Motor neuron (in vitro differentiated cells): ENCODE measurements at regions not wholly inside any gene's neighbourhood (a gene's known extent, or its start where the extent isn't known, plus 50 kb on each side); places are given as distances from the start of the nearest gene placed in this dataset.

Experiments
- ATAC-seq, 8 experiments: fragments of 200-7000 bp; cut with Tn5 transposase; replicated peaks in 6 of 8; 2 replicates each; pipeline ENCODE4 v1.8.0; 2021; ENCODE audit warnings: mild to moderate bottlenecking in 8 of 8, moderate library complexity in 8 of 8
- H3K27ac ChIP-seq, 2 donors: fragments of 250-450 bp; sonication (Bioruptor Pico); 2 replicates each; pipeline ENCODE4 v1.9.0; 2021; ENCODE audit warnings: antibody characterized with exemption in 2 of 2, mild to moderate bottlenecking in 2 of 2, moderate library complexity in 1 of 2
- H3K4me1 ChIP-seq, 2 donors: fragments of 250-450 bp; sonication (Bioruptor Pico); replicated peaks in 1 of 2; 2 replicates each; pipeline ENCODE4 v1.6.1; 2021; ENCODE audit warnings: antibody characterized with exemption in 2 of 2, mild to moderate bottlenecking in 2 of 2, moderate library complexity in 1 of 2
- H3K4me3 ChIP-seq, 5 donors: fragments of 250-450 bp; sonication (Bioruptor Pico); 2 replicates each; pipeline ENCODE4 v1.9.0; 2021; ENCODE audit warnings: antibody characterized with exemption in 5 of 5, mild to moderate bottlenecking in 5 of 5, moderate library complexity in 4 of 5
- WGBS, 10 experiments: fragments of 450-650 bp; shearing (Covaris generic); methylation state at CpG; one replicate each; pipeline ENCODE4 v1.0.0; 2022; 5-methylcytosine and 5-hydroxymethylcytosine counted together
- in situ Hi-C, 9 experiments: fragments of 400-800 bp; cut with MboI; loops; one replicate each; pipeline ENCODE4 v1.15.0; 2021; ENCODE audit warnings: low sequenced_read_pairs in 9 of 9, low pct_unique_long_range_greater_than_20kb in 2 of 9; ENCODE audit not compliant: unreplicated experiment in 9 of 9

DNA sequence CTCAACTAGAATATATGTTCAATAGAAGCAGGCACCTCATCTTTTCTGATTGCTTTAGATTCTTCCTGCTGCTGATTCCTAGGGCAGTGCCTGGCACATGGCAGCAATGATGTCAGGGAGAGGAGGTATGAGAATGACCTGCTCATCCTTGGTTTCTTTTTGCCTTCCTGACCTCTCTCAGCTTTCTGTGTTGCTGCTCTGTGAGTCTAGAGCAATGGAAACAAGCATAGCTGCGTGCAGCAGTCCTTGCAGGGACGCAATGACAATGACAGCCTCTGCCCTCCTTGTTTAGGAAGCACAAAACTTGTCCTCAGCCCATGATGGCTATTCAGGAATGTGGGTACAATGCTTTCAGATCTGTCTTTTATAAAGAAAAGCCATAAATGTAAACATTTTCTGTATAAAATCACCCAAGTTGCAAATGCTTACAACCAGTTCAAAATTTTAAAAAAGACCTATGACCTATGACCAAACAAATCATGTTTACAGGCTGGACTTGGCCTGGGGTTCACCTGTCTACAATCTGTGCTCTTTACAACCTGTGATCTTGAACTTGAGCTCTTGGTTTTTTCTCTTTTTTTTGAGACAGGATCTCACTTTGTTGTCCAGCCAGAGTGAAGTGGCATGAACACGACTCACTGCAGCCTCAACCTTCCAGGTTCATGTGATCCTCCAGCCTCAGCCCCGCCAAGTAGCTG, 549.4 kb upstream of the ATP2B1 start:
- Histone ChIP-seq H3K4me3 (no peak overlapping the region), H3K27ac (no peak overlapping the region), H3K4me1 (peaks cover 5 to 14% of the 10 kb centered on the region in 2 donors)
- in situ Hi-C loops = no loop called here
- no peak for ATAC-seq
- WGBS, 10 experiments = 70 to 100% (median 86%) methylated on average over 1 to 4 of the region's 4 CpGs; no CpG with 5 or more reads in 1 of the 10 experiments

DNA sequence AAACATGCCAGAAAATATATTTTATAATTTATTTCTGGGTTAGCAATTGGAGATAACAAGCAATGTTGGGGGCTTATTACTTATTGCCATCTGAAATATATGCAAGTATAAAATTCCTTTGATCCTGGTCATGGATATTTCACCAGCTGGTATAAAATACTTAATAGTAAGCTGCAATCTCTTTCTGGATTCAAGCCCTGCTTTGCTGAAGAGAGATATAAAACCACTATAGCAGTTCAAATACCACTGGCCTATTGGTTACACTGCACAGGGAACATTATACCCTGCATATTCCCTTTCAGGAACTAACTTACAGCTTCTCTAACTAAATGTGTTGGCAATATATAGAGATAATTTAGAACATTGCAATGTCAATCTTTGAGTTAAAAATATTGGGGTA, 546.2 kb upstream of the ATP2B1 start:
- in situ Hi-C loops = no loop called here
- Histone ChIP-seq H3K4me3 (no peak overlapping the region), H3K4me1 (peaks cover 5 to 17% of the 10 kb centered on the region in 2 donors), H3K27ac (no peak overlapping the region)
- no peak for ATAC-seq

DNA sequence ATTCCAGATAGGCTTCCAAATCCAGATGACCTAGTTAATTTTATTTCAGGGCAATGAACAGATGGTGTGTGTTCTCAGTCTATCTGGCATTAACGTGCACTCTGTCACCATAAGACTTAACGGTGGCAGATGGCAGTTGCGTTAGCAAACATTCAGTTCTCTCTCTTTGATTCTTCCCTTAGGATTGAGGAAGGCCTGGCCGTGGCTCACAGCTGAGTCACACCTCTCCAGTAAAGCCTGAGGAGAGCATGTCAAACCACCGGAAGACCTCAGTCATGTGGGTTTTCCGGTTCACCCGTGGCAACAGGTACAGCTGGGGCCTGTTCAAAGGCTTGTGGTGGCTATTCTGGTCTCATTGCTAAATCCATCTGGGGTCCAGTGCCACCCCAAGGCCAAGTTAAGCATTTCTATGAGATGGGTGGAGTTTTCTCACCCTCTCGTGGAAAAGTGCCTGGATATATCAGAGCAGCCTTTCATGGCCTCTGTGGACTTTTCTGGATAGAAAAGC, 545.1 kb upstream of the ATP2B1 start:
- H3K27ac ChIP-seq = no peak overlapping the region
- ATAC-seq = peak; percentile 24 to 99 (median 98)
- WGBS, 10 experiments = 0 to 73% (median 34%) methylated on average over 1 to 7 of the region's 8 CpGs; no CpG with 5 or more reads in 2 of the 10 experiments
- no peak overlapping the region for H3K4me3 ChIP-seq
- in situ Hi-C loops = no loop called here
- peaks cover 5 to 17% of the 10 kb centered on the region in 2 donors for H3K4me1 ChIP-seq

DNA sequence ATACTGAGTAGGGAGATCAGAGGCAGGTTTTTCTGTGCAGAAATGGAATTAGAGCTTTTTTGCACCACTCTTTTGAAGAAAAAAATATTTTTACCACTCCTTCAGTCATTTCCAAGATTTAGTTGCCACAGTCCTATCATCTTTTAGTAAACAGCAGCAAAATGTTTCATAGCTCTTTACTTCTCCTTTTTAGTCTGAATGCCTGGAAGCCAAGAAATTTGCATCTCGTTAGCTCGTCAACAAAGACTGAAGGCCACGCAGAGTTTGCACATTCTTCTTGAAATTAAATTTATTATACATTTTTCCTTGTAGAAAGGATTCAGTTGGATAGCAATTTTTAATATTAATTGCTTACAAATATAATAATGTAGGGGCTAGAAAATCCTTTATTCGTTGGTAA, 544.5 kb upstream of the ATP2B1 start:
- no peak overlapping the region for H3K27ac ChIP-seq
- WGBS, 10 experiments = 18 to 100% (median 91%) methylated on average over 2 to 4 of the region's 4 CpGs
- H3K4me3 ChIP-seq = no peak overlapping the region
- peaks cover 5 to 17% of the 10 kb centered on the region in 2 donors for H3K4me1 ChIP-seq
- in situ Hi-C loops = no loop called here
- ATAC-seq = no peak

DNA sequence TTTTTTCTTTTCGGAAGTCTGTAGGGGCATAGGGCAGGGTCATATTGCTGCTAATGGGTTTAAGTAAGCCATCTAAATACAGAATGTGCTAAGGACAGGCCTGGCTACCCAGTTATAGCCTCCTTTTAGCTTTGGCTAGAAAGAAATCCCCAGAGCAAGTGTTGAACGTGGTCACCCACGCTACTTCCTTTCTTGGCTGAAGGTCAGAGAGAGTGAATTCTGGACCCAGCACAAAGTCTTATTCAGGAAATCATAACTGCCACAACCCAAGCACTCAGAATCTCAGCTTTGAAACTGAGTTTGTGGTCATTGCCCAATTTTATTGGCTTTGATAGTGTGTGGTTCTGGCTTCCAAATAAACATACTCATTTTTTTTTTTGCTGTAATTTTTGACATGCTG, 542.1 kb upstream of the ATP2B1 start:
- no peak for ATAC-seq
- H3K4me3 ChIP-seq = no peak overlapping the region
- no peak overlapping the region for H3K27ac ChIP-seq
- in situ Hi-C loops = no loop called here
- WGBS, 10 experiments = 44 to 100% (median 89%) methylated on average over 1 to 3 of the region's 3 CpGs; no CpG with 5 or more reads in 1 of the 10 experiments
- H3K4me1 ChIP-seq = peaks cover 5 to 17% of the 10 kb centered on the region in 2 donors

DNA sequence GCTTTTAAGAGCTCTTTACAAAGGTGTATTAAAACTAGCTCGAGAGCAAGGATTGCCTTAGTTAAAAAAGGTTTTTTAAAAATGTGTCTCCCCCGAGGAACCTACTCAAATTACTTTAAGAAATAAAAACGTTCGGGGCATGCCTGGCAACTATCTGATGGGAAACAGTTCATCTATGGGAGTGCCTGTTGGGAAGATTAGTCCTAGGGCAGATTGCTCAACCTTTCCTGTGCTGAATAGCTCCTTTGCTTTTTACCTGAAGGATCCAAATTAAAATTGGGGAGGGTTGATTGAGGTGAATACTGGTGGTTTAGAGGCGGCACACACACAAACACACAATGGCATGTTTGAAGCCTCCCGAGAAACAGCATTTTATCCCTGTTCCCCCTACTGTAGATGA, 541.4 kb upstream of the ATP2B1 start:
- H3K4me3 ChIP-seq = no peak overlapping the region
- 47 to 91% (median 77%) methylated on average over 1 to 6 of the region's 6 CpGs; no CpG with 5 or more reads in 1 of the 10 experiments for WGBS, 10 experiments
- ATAC-seq = no peak
- H3K27ac ChIP-seq = no peak overlapping the region
- in situ Hi-C loops = no loop called here
- peaks cover 5 to 17% of the 10 kb centered on the region in 2 donors for H3K4me1 ChIP-seq

- Histone ChIP-seq H3K27ac (no peak overlapping the region), H3K4me3 (no peak overlapping the region), H3K4me1 (no peaks in the 10 kb centered on the region)
- in situ Hi-C loops = loop anchor here in 1 of 9 experiments (25.0 kb wide), 1 partner anchor 534 kb away; the partner anchor contains the start of gene ATP2B1
- no peak for ATAC-seq
These were observed 538.0 kb upstream of the ATP2B1 start for GRCh38 chr12:90246688-90247087.

GRCh38 chr12:90245391-90245790, 536.8 kb upstream of the ATP2B1 start:
- 0 to 100% (median 43%) methylated on average over 1 to 2 of the region's 2 CpGs; no CpG with 5 or more reads in 1 of the 10 experiments for WGBS, 10 experiments
- H3K27ac ChIP-seq = no peak overlapping the region
- no peaks in the 10 kb centered on the region for H3K4me1 ChIP-seq
- ATAC-seq = no peak
- in situ Hi-C loops = loop anchor here in 1 of 9 experiments (25.0 kb wide), 1 partner anchor 533 kb away; the partner anchor contains the start of gene ATP2B1
- H3K4me3 ChIP-seq = no peak overlapping the region

DNA sequence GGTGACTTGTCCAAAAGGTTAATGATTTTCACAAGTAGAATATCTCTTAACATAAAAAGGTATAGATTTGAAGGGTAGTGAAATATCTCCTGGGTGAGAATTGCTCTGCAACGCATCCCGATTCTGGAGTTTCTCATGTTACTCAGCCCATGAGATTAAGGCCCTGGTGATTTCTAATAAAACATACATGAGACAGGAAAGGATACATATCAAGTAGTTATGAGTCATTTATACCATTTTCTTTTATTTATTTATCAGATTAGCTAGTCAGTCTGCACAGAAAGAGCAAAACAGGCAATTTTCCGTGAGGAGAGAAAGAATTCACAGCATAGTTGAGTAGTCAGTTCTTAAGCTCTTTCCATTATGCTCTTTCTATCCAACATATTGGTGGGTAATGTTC, 535.6 kb upstream of the ATP2B1 start:
- Histone ChIP-seq H3K4me1 (no peaks in the 10 kb centered on the region), H3K27ac (no peak overlapping the region), H3K4me3 (no peak overlapping the region)
- WGBS, 10 experiments = 87 to 100% (median 100%) methylated on average over 1 to 3 of the region's 3 CpGs
- in situ Hi-C loops = loop anchor here in 1 of 9 experiments (25.0 kb wide), 1 partner anchor 532 kb away; the partner anchor contains the start of gene ATP2B1
- ATAC-seq = no peak

- no peak overlapping the region for H3K27ac ChIP-seq
- no peak overlapping the region for H3K4me3 ChIP-seq
- ATAC-seq = no peak
- in situ Hi-C loops = loop anchor here in 1 of 9 experiments (25.0 kb wide), 1 partner anchor 531 kb away; the partner anchor contains the start of gene ATP2B1
- H3K4me1 ChIP-seq = no peaks in the 10 kb centered on the region
- 49 to 100% (median 85%) methylated on average over 1 to 4 of the region's 4 CpGs for WGBS, 10 experiments
These were observed 534.6 kb upstream of the ATP2B1 start for GRCh38 chr12:90243211-90243610.

GRCh38 chr12:90239732-90240260, 531.2 kb upstream of the ATP2B1 start:
- Histone ChIP-seq H3K27ac (no peak overlapping the region), H3K4me3 (no peak overlapping the region), H3K4me1 (no peaks in the 10 kb centered on the region)
- ATAC-seq = no peak
- in situ Hi-C loops = loop anchor here in 1 of 9 experiments (25.0 kb wide), 1 partner anchor 527 kb away; the partner anchor contains the start of gene ATP2B1
- 60 to 100% (median 93%) methylated on average over 1 of the region's 1 CpG; no CpG with 5 or more reads in 6 of the 10 experiments for WGBS, 10 experiments

GRCh38 chr12:90238663-90239271, 530.1 kb upstream of the ATP2B1 start:
- in situ Hi-C loops = loop anchor here in 1 of 9 experiments (25.0 kb wide), 1 partner anchor 526 kb away; the partner anchor contains the start of gene ATP2B1
- Histone ChIP-seq H3K4me3 (no peak overlapping the region), H3K27ac (no peak overlapping the region), H3K4me1 (no peaks in the 10 kb centered on the region)
- WGBS, 10 experiments = 13 to 80% (median 66%) methylated on average over 1 to 2 of the region's 2 CpGs; no CpG with 5 or more reads in 1 of the 10 experiments
- no peak for ATAC-seq

DNA sequence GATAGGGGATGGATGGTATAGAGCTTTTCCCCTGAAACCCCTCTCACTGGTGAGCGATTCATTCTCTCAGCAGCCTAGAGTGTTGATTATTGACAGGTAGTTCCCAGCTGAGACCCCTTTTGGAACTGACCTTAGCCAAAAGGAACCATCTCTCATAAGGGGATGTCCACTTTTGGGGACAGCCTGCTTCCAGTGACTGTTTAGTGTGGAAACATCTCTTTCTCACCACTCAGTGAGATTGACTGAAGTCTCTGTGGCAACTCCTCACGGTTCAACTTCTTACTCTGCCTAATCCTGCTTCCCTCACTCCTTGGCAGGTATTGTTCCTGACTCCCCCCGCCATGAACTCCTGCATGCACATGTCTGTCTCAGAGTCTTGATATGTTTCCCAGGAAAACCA, 529.2 kb upstream of the ATP2B1 start:
- in situ Hi-C loops = loop anchor here in 1 of 9 experiments (25.0 kb wide), 1 partner anchor 526 kb away; the partner anchor contains the start of gene ATP2B1

More for the DNA sequence above, 529.2 kb upstream of the ATP2B1 start:
- no peak overlapping the region for H3K4me3 ChIP-seq
- no peaks in the 10 kb centered on the region for H3K4me1 ChIP-seq
- WGBS, 10 experiments = 57 to 100% (median 91%) methylated on average over 1 to 3 of the region's 3 CpGs; no CpG with 5 or more reads in 1 of the 10 experiments
- no peak overlapping the region for H3K27ac ChIP-seq
- ATAC-seq = no peak
